Astrocyte of the cerebellum (primary cell): ENCODE measurements at regions not wholly inside any gene's neighbourhood (a gene's known extent, or its start where the extent isn't known, plus 50 kb on each side); places are given as distances from the start of the nearest gene placed in this dataset.

Experiments used
- DNase-seq: peaks from one replicate; pipeline ENCODE4 v3.0.0-alpha.2; 2011; ENCODE audit warnings: low read depth
- H3K4me3 ChIP-seq: 2 replicates; pipeline ENCODE4 v1.5.1; 2011; ENCODE audit warnings: mild to moderate bottlenecking, low read depth, low read length, moderate library complexity
- in situ Hi-C: cut with HindIII; loops from 2 replicates; pipeline ENCODE4 v1.10.0; 2017; ENCODE audit warnings: low sequenced_read_pairs
- TF ChIP-seq, protein P1 (sequence below): IDR thresholded peaks from 2 replicates; pipeline ENCODE4 v1.5.1; 2012; ENCODE audit warnings: low read length, low read depth, moderate library complexity, mild to moderate bottlenecking; ENCODE audit errors: missing control alignments

GRCh38 chr10:16304311-16304710 is 132.5 kb upstream of the PTER start:
- in situ Hi-C loops, result no loop called here
- no peak overlapping the region for H3K4me3 ChIP-seq
- DNase-seq, result no peak
- TF ChIP-seq, protein P1, sequence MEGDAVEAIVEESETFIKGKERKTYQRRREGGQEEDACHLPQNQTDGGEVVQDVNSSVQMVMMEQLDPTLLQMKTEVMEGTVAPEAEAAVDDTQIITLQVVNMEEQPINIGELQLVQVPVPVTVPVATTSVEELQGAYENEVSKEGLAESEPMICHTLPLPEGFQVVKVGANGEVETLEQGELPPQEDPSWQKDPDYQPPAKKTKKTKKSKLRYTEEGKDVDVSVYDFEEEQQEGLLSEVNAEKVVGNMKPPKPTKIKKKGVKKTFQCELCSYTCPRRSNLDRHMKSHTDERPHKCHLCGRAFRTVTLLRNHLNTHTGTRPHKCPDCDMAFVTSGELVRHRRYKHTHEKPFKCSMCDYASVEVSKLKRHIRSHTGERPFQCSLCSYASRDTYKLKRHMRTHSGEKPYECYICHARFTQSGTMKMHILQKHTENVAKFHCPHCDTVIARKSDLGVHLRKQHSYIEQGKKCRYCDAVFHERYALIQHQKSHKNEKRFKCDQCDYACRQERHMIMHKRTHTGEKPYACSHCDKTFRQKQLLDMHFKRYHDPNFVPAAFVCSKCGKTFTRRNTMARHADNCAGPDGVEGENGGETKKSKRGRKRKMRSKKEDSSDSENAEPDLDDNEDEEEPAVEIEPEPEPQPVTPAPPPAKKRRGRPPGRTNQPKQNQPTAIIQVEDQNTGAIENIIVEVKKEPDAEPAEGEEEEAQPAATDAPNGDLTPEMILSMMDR, result no peak

- DNase-seq, result no peak
- H3K4me3 ChIP-seq, result no peak overlapping the region
- in situ Hi-C loops, result no loop called here
- TF ChIP-seq, protein P1, result no peak
These were observed 126.4 kb upstream of the PTER start for GRCh38 chr10:16310440-16310839.

- TF ChIP-seq, protein P1, result no peak
- no peak overlapping the region for H3K4me3 ChIP-seq
- DNase-seq, result no peak
- in situ Hi-C loops, result no loop called here
These were observed 122.6 kb upstream of the PTER start for GRCh38 chr10:16314259-16314658.

DNA sequence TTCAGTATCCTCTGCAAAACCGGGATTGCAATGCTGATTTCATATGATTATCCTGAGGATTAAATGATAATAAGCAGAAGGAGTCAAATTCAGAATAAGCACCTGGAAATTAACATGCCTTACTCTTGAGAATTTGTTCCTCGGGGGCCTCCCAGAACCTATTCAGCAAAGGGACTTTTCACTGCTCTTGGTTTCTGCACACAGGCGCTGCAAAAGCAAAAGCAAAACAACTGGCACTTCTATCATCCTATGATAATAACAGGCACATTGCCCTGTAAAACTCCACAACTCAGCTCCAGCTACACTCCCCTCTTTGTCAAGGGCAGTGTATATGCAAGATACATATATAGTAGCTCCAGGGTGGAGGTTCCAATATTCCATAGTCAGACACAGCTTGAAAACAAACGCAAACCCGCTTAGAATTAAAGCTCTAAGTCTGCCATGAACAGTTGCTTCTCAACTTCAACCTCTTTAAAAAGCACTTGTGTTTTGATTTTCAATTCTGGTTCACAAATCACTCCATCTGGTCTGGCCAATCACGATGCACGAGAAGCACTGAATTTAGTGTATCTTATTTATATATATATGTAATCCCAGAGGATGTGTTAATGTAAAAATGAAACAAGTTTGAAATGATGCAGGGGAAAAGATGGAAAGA is 119.9 kb upstream of the PTER start:
- no peak for DNase-seq
- no peak overlapping the region for H3K4me3 ChIP-seq
- in situ Hi-C loops, result no loop called here
- TF ChIP-seq, protein P1, result no peak

DNA sequence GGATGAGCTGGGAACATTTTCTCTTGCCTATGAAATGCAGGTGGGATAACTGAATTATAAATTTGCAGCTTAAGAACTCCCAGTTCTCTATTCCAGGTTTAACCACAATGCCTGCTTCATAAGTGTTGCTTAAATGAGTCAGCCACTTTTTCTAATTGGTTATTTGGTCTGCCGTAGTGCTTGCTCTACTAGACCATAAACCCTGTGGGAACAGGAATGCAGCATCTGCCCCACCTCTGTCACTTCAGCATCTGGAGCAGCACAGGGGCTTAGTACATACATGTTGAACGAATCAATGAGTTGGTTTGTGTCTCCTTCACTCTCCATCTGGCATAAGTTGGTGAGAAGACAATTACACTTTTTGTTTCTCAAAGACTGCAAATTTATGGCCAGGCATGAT is 95.2 kb upstream of the PTER start:
- TF ChIP-seq, protein P1, result no peak
- DNase-seq, result no peak
- in situ Hi-C loops, result no loop called here
- H3K4me3 ChIP-seq, result no peak overlapping the region

- in situ Hi-C loops, result no loop called here
- no peak for DNase-seq
- H3K4me3 ChIP-seq, result no peak overlapping the region
- TF ChIP-seq, protein P1, result no peak
These were observed 87.9 kb upstream of the PTER start for GRCh38 chr10:16348891-16349290.
